H7 (cell line): ENCODE measurements at regions not wholly inside any gene's neighbourhood (a gene's known extent, or its start where the extent isn't known, plus 50 kb on each side); places are given as distances from the start of the nearest gene placed in this dataset.

ENCODE experiments used
- DNase-seq: peaks from one replicate; pipeline ENCODE4 v3.0.0; 2012
- H3K27me3 ChIP-seq: 2 replicates; pipeline ENCODE4 v1.6.0; 2011; ENCODE audit warnings: mild to moderate bottlenecking, low read length; ENCODE audit not compliant: control insufficient read depth, insufficient read depth
- H3K36me3 ChIP-seq: replicated peaks from 2 replicates; pipeline ENCODE4 v1.5.1; 2011; ENCODE audit warnings: low read length; ENCODE audit not compliant: control insufficient read depth, insufficient read depth
- H3K4me3 ChIP-seq: 2 replicates; pipeline ENCODE4 v1.5.1; 2011; ENCODE audit warnings: low read depth, mild to moderate bottlenecking, control low read depth, low read length, moderate library complexity; ENCODE audit not compliant: insufficient read depth

GRCh38 chr5:135195270-135195608, 161.2 kb upstream of the PITX1 start:
- DNase-seq: no peak
- Histone ChIP-seq H3K4me3 (no peak overlapping the region), H3K36me3 (no peaks in the 10 kb centered on the region), H3K27me3 (peaks cover 11% of the 10 kb centered on the region)

DNA sequence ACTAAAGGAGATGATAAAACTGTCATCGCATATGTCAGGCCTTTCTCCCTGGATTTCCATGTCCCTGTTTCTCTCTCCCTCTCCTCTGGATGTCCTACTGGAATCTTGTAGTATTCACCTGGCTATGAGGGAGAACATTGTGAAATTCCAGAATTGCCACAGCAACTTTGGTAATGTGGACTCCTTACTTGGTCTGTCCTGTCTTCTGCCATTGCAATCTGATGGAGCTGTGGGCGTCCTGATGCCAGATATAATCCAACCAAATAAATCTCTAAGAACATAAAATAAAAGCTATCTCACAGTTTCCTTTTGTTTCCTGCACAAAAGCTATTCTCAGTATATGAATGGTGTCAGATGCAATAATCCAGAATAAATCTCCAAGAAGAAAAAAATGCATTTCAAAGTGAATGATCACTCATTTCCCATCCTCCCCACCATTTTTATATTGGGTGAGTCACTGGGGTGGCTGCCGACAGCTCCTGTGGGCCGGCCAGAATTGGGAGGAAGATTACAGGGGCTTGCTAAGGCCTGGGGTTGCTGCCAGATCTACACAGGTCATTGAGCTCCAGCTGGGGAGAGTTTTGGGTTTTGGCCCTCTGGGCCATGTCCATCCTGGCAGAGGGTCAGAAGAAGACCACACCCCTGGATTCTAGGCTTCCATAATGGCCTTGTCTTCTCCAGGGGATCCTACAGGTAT, 160.7 kb upstream of the PITX1 start:
- no peak for DNase-seq
- H3K27me3 ChIP-seq: peaks cover 11% of the 10 kb centered on the region
- H3K36me3 ChIP-seq: no peaks in the 10 kb centered on the region
- H3K4me3 ChIP-seq: no peak overlapping the region

DNA sequence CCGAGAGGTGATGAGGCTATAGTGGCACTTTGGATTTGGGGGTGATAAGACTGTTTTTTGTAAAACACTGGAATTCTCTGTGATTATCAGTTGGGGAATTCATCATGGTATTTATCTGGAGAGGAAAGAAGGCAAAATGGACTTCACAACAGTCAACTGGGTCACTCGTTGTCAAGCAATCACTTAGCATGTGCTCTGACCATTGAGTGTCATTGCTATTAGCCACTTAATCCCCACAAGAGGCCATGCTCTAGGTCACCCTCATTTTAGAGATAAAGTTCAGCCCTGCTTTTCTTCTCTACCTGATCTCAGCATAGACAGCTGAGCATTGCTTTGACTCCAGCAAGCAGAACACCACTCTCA, 160.1 kb upstream of the PITX1 start:
- peaks cover 11% of the 10 kb centered on the region for H3K27me3 ChIP-seq

GRCh38 chr5:135193213-135194125, 159.4 kb upstream of the PITX1 start:
- H3K4me3 ChIP-seq: no peak overlapping the region
- no peak for DNase-seq
- no peaks in the 10 kb centered on the region for H3K36me3 ChIP-seq
- peaks cover 11% of the 10 kb centered on the region for H3K27me3 ChIP-seq

More for the DNA sequence above, 160.1 kb upstream of the PITX1 start:
- DNase-seq: no peak
- no peaks in the 10 kb centered on the region for H3K36me3 ChIP-seq
- no peak overlapping the region for H3K4me3 ChIP-seq

DNA sequence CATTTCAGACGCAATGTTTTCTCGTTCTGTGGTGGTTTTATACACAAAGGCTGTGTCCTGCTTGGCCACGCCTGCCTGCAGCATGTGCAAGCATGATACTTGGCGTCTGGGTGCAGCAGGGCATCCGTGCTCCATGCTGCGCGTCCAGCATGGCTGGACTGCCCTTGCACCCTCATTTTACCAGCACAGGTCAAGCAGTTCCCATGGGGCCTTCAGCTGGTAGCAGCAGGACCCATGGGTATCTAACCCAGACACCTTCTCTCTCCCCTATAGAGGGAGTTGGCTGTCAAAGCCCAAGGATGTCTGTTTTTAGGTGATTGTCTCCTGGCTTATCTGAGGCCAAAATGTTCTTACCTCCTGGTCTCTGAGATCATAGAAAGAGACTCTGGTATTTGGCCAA, 158.3 kb upstream of the PITX1 start:
- no peak for DNase-seq
- H3K36me3 ChIP-seq: no peaks in the 10 kb centered on the region
- H3K4me3 ChIP-seq: no peak overlapping the region
- peaks cover 11% of the 10 kb centered on the region for H3K27me3 ChIP-seq

DNA sequence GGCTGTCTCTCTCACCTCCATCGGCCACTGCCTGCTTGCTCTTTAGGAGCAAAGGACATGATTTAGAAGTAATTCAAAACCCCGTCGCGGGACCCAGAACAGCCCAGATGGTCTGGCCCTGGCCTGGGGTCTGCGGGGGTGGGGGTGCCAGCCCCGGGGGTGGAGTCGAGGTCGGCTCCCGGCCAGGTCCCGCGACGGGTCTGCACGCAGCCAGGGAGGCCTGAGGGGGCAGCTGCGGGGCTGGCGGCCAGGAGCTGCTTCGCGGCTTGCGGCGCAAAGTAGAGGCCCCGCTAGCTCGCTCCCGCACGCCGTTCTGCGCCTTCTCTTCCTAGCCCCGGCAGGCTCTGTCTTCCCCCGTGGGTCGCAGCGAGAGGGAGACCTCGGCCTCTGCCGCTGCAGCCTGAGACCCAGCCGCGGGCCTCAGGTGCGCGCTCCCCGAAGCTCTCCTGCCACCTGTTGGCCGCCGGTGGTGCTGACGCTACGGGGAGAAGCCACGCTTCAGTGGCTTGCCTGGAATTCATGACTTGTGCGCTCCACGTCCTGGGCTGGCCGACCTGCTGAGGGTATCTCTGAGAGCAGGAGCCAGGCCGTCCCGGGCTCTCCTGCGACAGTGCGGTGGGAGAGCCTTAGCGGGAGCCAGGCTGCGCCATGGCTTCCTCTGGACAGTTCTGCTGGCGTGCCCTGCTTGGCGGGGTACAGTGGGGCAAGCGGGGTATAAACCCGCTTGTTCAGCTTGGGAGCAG, 157.2 kb upstream of the PITX1 start:
- peak overlapping the region; percentile 44 for H3K4me3 ChIP-seq
- peaks cover 11% of the 10 kb centered on the region for H3K27me3 ChIP-seq
- DNase-seq: peak; percentile 90
- no peaks in the 10 kb centered on the region for H3K36me3 ChIP-seq

DNA sequence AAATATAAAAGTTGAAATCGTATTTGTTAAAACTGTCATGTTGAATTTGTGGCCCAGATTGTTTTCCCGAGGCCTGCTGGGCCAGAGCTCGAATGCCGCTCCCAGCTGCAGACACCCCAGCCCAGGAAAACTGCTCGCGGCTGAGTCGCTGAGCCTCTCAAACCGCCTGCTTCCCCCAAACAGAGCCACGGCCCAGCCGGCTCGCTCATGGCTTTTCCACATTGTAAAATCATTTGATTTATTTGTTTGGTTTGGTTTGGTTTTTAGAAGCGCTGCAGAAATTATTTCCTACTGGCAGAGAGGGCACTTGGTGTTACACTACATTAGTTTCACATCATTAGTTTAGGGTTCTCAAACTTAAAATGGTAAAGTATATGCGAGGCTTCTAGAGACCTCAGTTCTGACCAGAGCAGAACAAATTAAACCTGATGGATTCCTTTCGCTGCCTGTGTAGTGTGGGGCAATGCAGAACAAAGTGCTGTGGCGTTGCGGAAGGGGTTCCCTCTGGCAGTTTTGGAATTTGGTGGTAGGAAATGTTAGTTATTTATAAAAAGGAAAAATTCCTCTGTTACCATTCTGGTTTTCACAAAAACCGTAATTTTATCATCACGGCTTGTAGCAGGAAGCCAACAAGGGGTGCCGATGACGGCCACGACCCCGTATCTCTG, 156.5 kb upstream of the PITX1 start:
- H3K4me3 ChIP-seq: peak overlapping the region; percentile 44
- H3K36me3 ChIP-seq: no peaks in the 10 kb centered on the region
- DNase-seq: peak; percentile 54
- peaks cover 11% of the 10 kb centered on the region for H3K27me3 ChIP-seq

GRCh38 chr5:135189024-135189423, 155.0 kb upstream of the PITX1 start:
- Histone ChIP-seq H3K36me3 (no peaks in the 10 kb centered on the region), H3K27me3 (peaks cover 11% of the 10 kb centered on the region), H3K4me3 (no peak overlapping the region)
- DNase-seq: no peak

DNA sequence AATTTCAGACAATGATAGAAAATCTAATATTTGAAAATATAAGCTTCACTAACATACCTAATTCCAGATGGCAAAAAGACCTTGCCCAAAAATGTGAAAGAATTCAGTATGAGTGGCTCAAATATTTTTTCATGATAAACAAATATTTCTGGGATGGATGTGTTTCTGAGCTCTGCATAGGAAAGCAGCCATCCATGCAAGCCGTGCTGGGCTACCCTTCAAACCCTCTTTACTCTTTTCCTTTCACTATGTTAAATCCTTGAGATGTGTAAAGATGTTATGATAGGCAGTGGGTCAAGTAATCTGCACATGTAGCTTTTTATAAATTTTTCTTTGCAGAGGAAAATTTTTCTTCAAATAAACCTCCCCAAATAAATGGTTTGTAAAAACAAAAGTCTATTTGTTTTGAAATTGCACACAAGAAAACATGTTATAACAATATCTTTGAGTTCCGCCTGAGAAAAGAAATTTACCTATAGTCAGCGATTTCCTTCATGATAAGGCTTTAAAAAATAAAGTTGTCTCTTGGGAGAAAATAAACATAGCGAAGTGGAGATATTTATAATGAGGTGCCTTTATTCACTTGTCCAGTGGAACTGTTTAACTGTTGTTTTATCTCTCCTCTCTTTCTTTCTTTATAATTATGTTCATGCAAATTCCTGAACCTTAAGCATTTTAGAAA, 154.3 kb upstream of the PITX1 start:
- H3K4me3 ChIP-seq: no peak overlapping the region
- peaks cover 11% of the 10 kb centered on the region for H3K27me3 ChIP-seq
- no peaks in the 10 kb centered on the region for H3K36me3 ChIP-seq
- no peak for DNase-seq

DNA sequence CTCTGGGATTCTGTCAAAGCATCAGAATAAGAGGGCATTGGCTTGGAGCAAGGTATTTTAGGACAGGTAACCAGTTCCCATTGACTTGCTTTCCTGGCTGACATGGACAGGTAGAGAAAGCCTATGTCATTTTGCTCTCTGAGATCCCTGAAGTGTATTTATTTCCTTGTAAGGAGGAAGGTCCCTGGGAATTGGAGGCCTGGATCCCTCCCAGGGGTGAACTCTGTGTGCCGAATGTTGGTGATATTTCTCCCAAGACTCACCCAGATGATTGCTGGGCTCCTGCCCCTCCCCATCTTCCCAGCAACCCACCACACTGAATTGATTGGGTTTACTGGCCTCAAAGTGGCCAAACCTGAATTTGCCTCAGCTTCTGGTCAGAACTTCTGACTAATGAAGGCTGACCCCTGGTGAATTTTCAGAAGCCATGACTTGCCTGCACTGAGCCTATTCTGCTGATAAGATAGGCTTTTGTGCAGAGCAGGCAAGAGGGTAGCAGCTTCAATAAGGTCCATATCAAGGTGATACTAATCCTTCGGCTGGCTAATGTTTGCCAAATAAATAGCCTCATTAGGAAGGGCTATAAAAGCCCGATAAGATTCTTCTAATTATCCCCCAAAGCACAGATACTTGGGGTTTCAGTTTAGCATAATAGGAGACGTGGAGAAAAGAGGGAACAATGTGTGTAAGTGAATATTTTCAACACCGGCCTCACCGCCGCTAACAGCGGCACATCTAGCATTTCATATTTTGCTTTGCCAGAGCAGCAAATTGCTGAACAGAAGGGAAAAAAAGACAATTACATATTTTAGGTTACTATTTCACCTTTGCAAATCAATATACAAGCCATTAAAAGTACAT, 152.9 kb upstream of the PITX1 start:
- Histone ChIP-seq H3K4me3 (no peak overlapping the region), H3K36me3 (no peaks in the 10 kb centered on the region), H3K27me3 (peaks cover 7% of the 10 kb centered on the region)
- no peak for DNase-seq

GRCh38 chr5:135185481-135186065, 151.5 kb upstream of the PITX1 start:
- H3K27me3 ChIP-seq: no peaks in the 10 kb centered on the region; the same call in 1 of the 2 replicates
- no peak overlapping the region for H3K4me3 ChIP-seq
- no peak for DNase-seq
- H3K36me3 ChIP-seq: no peaks in the 10 kb centered on the region

DNA sequence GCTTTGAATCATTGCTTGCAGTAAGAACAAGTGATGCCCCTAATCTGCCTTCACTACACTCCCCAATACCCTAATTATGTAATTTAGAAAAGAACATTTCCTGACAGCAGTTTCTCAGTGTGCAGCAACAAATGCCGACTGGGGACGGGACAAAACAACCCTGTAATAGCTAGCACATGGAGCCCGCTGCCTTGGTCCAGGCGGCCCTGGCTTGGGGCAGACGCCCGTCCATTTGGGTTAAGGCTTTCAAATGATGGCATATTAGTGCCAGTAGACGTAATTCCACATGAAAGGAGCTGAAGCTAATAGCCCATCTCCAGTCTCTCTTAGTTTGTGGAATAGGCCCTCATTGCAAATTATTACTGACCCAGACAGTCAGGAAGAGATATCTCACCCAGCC, 150.6 kb upstream of the PITX1 start:
- no peak for DNase-seq
- Histone ChIP-seq H3K4me3 (no peak overlapping the region), H3K36me3 (no peaks in the 10 kb centered on the region), H3K27me3 (no peaks in the 10 kb centered on the region; the same call in 1 of the 2 replicates)

DNA sequence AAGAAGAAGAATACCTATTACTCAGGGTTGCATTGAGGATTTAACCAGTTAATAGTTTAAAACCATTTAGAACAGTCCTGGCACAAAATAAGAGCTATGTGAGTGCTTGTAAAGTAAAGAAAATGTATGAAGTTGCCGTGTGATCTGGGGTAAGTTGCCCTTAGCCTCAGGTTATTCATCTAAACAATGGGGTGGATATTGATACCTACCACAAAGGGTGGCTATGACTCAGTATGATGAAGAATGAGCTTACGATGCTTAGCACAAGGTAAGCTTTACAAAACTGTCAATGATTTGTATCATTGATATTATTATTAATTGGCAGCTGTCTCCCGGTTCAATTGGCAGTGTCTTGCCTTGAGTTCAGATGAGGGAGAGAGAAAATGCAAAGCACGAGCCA, 149.4 kb upstream of the PITX1 start:
- no peak overlapping the region for H3K4me3 ChIP-seq
- H3K36me3 ChIP-seq: no peaks in the 10 kb centered on the region
- H3K27me3 ChIP-seq: no peaks in the 10 kb centered on the region; the same call in 1 of the 2 replicates
- DNase-seq: no peak
